ENCODE measurements at regions not wholly inside any gene's neighbourhood (a gene's known extent, or its start where the extent isn't known, plus 50 kb on each side); places are given as distances from the start of the nearest gene placed in this dataset.
"Not testable (repeated sequence)": the region's sequence is repeated elsewhere in the genome, so short reads cannot be mapped to it uniquely, and the experiment has no call there.

DNA sequence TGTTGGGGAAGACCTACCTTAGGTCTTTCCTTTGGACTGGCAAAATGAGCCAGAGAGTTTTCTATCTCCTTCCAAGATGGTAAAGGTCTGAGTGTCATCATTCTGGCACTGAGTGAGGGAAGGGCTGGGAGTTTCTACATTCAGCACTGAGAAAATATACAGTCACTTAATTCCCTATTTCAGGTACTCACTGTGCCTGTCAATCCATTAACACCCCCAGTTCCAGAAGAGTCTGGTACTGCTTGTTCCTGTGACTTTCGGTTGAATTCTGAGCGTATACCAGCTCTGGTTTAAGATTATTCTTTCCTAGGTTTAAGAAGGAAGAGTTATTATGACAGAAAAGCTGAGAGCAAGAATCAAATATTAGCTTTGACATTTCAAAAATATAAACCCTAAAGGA, 68.4 kb downstream of the MTX3 start (continued):
- no peak for TF ChIP-seq TCF7L2 (IDR thresholded peaks at IDR 0.05; ENCODE audit: borderline replicate concordance, extremely low read depth, insufficient read depth, insufficient read length)

GRCh38 chr5:79907452-79907851, 83.6 kb downstream of the MTX3 start:
- H3K4me2 ChIP-seq (ENCODE audit: low read length); H3K27me3 ChIP-seq (ENCODE audit: insufficient read depth, low read length); POLR2A ChIA-PET; H4K20me1 ChIP-seq (ENCODE audit: insufficient read depth); H3K4me3 ChIP-seq (replicated peaks in 1 of 2; ENCODE audit: low read depth in 1 of 2, low read length in 2 of 2); H3K79me2 ChIP-seq (ENCODE audit: insufficient read depth, low read length); RAD21 ChIA-PET (ENCODE audit: low non-redundant PET in 1 of 2, low total read pairs in 2 of 2, uncharacterized antibody in 2 of 2, unreplicated experiment in 2 of 2); H3K4me1 ChIP-seq (ENCODE audit: control insufficient read depth in 1 of 2, insufficient read depth in 2 of 2, low read length in 2 of 2); H3K27ac ChIP-seq (ENCODE audit: low read depth, low read length); DNase-seq (ENCODE audit: low read depth, low spot score); CTCF ChIA-PET; intact Hi-C loops (cut with micrococcal nuclease); H3K9me2 ChIP-seq (ENCODE audit: insufficient read depth); BruUV-seq (replicated peaks); H2AFZ ChIP-seq (ENCODE audit: low read depth, low read length, poor library complexity, severe bottlenecking); H3K36me3 ChIP-seq (ENCODE audit: control insufficient read depth in 1 of 2, insufficient read depth in 2 of 2, low read length in 2 of 2); H3K9me3 ChIP-seq (ENCODE audit: control insufficient read depth in 1 of 2, insufficient read depth in 1 of 2, low read depth in 1 of 2, low read length in 2 of 2); H3K9ac ChIP-seq (ENCODE audit: low read length); ATAC-seq: not testable (repeated sequence)

DNA sequence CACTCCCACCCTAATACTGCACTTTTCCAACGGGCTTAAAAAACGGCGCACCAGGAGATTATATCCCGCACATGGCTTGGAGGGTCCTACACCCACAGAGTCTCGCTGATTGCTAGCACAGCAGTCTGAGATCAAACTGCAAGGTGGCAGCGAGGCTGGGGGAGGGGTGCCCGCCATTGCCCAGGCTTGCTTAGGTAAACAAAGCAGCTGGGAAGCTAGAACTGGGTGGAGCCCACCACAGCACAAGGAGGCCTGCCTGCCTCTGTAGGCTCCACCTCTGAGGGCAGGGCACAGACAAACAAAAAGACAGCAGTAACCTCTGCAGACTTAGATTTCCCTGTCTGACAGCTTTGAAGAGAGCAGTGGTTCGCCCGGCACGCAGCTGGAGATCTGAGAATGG, 88.5 kb downstream of the MTX3 start:
- ATAC-seq; H3K4me3 ChIP-seq (replicated peaks in 1 of 2; ENCODE audit: low read depth in 1 of 2, low read length in 2 of 2); H3K4me1 ChIP-seq (ENCODE audit: control insufficient read depth in 1 of 2, insufficient read depth in 2 of 2, low read length in 2 of 2); H2AFZ ChIP-seq (ENCODE audit: low read depth, low read length, poor library complexity, severe bottlenecking); CTCF ChIA-PET; H3K9me3 ChIP-seq (ENCODE audit: control insufficient read depth in 1 of 2, insufficient read depth in 1 of 2, low read depth in 1 of 2, low read length in 2 of 2); POLR2A ChIA-PET; H3K36me3 ChIP-seq (ENCODE audit: control insufficient read depth in 1 of 2, insufficient read depth in 2 of 2, low read length in 2 of 2); DNase-seq (ENCODE audit: low read depth, low spot score); RAD21 ChIA-PET (ENCODE audit: low non-redundant PET in 1 of 2, low total read pairs in 2 of 2, uncharacterized antibody in 2 of 2, unreplicated experiment in 2 of 2); intact Hi-C loops (cut with micrococcal nuclease); H3K27me3 ChIP-seq (ENCODE audit: insufficient read depth, low read length); H3K4me2 ChIP-seq (ENCODE audit: low read length); BruUV-seq (replicated peaks); H3K9ac ChIP-seq (ENCODE audit: low read length); H4K20me1 ChIP-seq (ENCODE audit: insufficient read depth); H3K27ac ChIP-seq (ENCODE audit: low read depth, low read length); H3K79me2 ChIP-seq (ENCODE audit: insufficient read depth, low read length); H3K9me2 ChIP-seq (ENCODE audit: insufficient read depth): not testable (repeated sequence)

- DNase-seq (ENCODE audit: low read depth, low spot score) (no peak), ATAC-seq (no peak)
- Histone ChIP-seq H3K9ac (ENCODE audit: low read length) (no peak overlapping the region), H2AFZ (ENCODE audit: low read depth, low read length, poor library complexity, severe bottlenecking) (no peak overlapping the region), H4K20me1 (ENCODE audit: insufficient read depth) (no peaks in the 10 kb centered on the region), H3K9me2 (ENCODE audit: insufficient read depth) (no peaks in the 10 kb centered on the region), H3K4me2 (ENCODE audit: low read length) (no peak overlapping the region), H3K9me3 (ENCODE audit: control insufficient read depth in 1 of 2, insufficient read depth in 1 of 2, low read depth in 1 of 2, low read length in 2 of 2) (no peaks in the 10 kb centered on the region), H3K36me3 (ENCODE audit: control insufficient read depth in 1 of 2, insufficient read depth in 2 of 2, low read length in 2 of 2) (no peaks in the 10 kb centered on the region), H3K4me3 (replicated peaks in 1 of 2; ENCODE audit: low read depth in 1 of 2, low read length in 2 of 2) (no peak overlapping the region), H3K27me3 (ENCODE audit: insufficient read depth, low read length) (peaks cover 4% of the 10 kb centered on the region; the same call in 1 of the 2 replicates), H3K27ac (ENCODE audit: low read depth, low read length) (no peak overlapping the region), H3K4me1 (ENCODE audit: control insufficient read depth in 1 of 2, insufficient read depth in 2 of 2, low read length in 2 of 2) (no peaks in the 10 kb centered on the region), H3K79me2 (ENCODE audit: insufficient read depth, low read length) (no peaks in the 10 kb centered on the region)
- ChIA-PET CTCF (no interaction called here), RAD21 (ENCODE audit: low non-redundant PET in 1 of 2, low total read pairs in 2 of 2, uncharacterized antibody in 2 of 2, unreplicated experiment in 2 of 2) (no interaction called here), POLR2A (no interaction called here)
- BruUV-seq (replicated peaks), result no TSS peak
- intact Hi-C loops (cut with micrococcal nuclease), result no loop called here
- TF ChIP-seq EGR1 (IDR thresholded peaks at IDR 0.05; ENCODE audit: low read depth), result no peak
- TF ChIP-seq RAD21 (IDR thresholded peaks at IDR 0.05; ENCODE audit: low read depth), result no peak
- TF ChIP-seq SRF (IDR thresholded peaks at IDR 0.05; ENCODE audit: low read depth), result no peak
- no peak for TF ChIP-seq FOSL1 (IDR thresholded peaks at IDR 0.05; ENCODE audit: low read depth)
- TF ChIP-seq, protein P1, sequence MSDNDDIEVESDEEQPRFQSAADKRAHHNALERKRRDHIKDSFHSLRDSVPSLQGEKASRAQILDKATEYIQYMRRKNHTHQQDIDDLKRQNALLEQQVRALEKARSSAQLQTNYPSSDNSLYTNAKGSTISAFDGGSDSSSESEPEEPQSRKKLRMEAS (IDR thresholded peaks at IDR 0.05), result no peak
- TF ChIP-seq CBX3 (IDR thresholded peaks at IDR 0.05; ENCODE audit: low read depth), result no peak
- TF ChIP-seq ZBTB33 (IDR thresholded peaks at IDR 0.05; ENCODE audit: extremely low read depth, insufficient replicate concordance, low read length), result no peak
- TF ChIP-seq ELF1 (IDR thresholded peaks at IDR 0.05; ENCODE audit: borderline replicate concordance, low read depth), result no peak
- TF ChIP-seq CEBPB (IDR thresholded peaks at IDR 0.05; ENCODE audit: low read depth), result no peak
Observed at GRCh38 chr5:79901631-79902030, 89.4 kb downstream of the MTX3 start.
